IPS-NIHi11 (cell line): ENCODE measurements at regions not wholly inside any gene's neighbourhood (a gene's known extent, or its start where the extent isn't known, plus 50 kb on each side); places are given as distances from the start of the nearest gene placed in this dataset.
"Not testable (repeated sequence)": the region's sequence is repeated elsewhere in the genome, so short reads cannot be mapped to it uniquely, and the experiment has no call there.

Experiments used
- DNase-seq: peaks from one replicate; pipeline ENCODE4 v3.0.0; 2012; ENCODE audit warnings: mixed read lengths, low spot score

GRCh38 chr14:99035712-99036610, 236.0 kb downstream of the BCL11B start:
- peak; percentile 89 for DNase-seq

GRCh38 chr14:99036611-99037293, 235.2 kb downstream of the BCL11B start:
- DNase-seq, result no peak

- not testable (repeated sequence) for DNase-seq
These were observed 234.7 kb downstream of the BCL11B start for GRCh38 chr14:99037326-99037725.

GRCh38 chr14:99037777-99038430, 234.1 kb downstream of the BCL11B start:
- no peak for DNase-seq

- DNase-seq, result no peak
These were observed 233.6 kb downstream of the BCL11B start for GRCh38 chr14:99038431-99038820.

GRCh38 chr14:99039331-99040041, 232.5 kb downstream of the BCL11B start:
- no peak for DNase-seq

- DNase-seq, result no peak
These were observed 231.9 kb downstream of the BCL11B start for GRCh38 chr14:99040052-99040451.

GRCh38 chr14:99040711-99041110, 231.3 kb downstream of the BCL11B start:
- DNase-seq, result no peak

- DNase-seq, result no peak
These were observed 230.7 kb downstream of the BCL11B start for GRCh38 chr14:99041141-99041819.

GRCh38 chr14:99041820-99042174, 230.2 kb downstream of the BCL11B start:
- no peak for DNase-seq

GRCh38 chr14:99042381-99043266, 229.4 kb downstream of the BCL11B start:
- no peak for DNase-seq

- DNase-seq, result no peak
These were observed 228.8 kb downstream of the BCL11B start for GRCh38 chr14:99043267-99043615.

GRCh38 chr14:99043756-99044155, 228.2 kb downstream of the BCL11B start:
- no peak for DNase-seq

GRCh38 chr14:99047441-99048031, 224.5 kb downstream of the BCL11B start:
- no peak for DNase-seq

GRCh38 chr14:99050309-99050708, 221.7 kb downstream of the BCL11B start:
- no peak for DNase-seq

- DNase-seq, result no peak
These were observed 219.5 kb downstream of the BCL11B start for GRCh38 chr14:99052467-99052866.

- no peak for DNase-seq
These were observed 217.0 kb downstream of the BCL11B start for GRCh38 chr14:99055019-99055418.

- no peak for DNase-seq
These were observed 216.2 kb downstream of the BCL11B start for GRCh38 chr14:99055816-99056215.

GRCh38 chr14:99057576-99058083, 214.4 kb downstream of the BCL11B start:
- DNase-seq, result no peak

GRCh38 chr14:99058542-99058941, 213.5 kb downstream of the BCL11B start:
- DNase-seq, result no peak
